HuH-7.5 (cell line): ENCODE measurements at regions not wholly inside any gene's neighbourhood (a gene's known extent, or its start where the extent isn't known, plus 50 kb on each side); places are given as distances from the start of the nearest gene placed in this dataset.
A peak's percentile ranks its signal among the peaks of the same experiment; 100 is the strongest.
"Not testable (repeated sequence)": the region's sequence is repeated elsewhere in the genome, so short reads cannot be mapped to it uniquely, and the experiment has no call there.

Experiments
- DNase-seq: peaks from one replicate; pipeline ENCODE4 v3.0.0; 2011; ENCODE audit warnings: low spot score

- DNase-seq: not testable (repeated sequence)
These were observed 52.3 kb upstream of the MAN1A2 start for GRCh38 chr1:117314951-117315350.

- no peak for DNase-seq
These were observed 53.7 kb upstream of the MAN1A2 start for GRCh38 chr1:117313555-117313954.

- DNase-seq: peak; percentile 15
These were observed 54.7 kb upstream of the MAN1A2 start for GRCh38 chr1:117312453-117313138.

GRCh38 chr1:117308311-117308916, 58.8 kb upstream of the MAN1A2 start:
- no peak for DNase-seq

- no peak for DNase-seq
These were observed 65.3 kb upstream of the MAN1A2 start for GRCh38 chr1:117301901-117302300.

- DNase-seq: not testable (repeated sequence)
These were observed 67.1 kb upstream of the MAN1A2 start for GRCh38 chr1:117300183-117300582.

- no peak for DNase-seq
These were observed 72.2 kb upstream of the MAN1A2 start for GRCh38 chr1:117295001-117295400.

GRCh38 chr1:117290890-117291289, 76.4 kb upstream of the MAN1A2 start:
- no peak for DNase-seq

- no peak for DNase-seq
These were observed 77.9 kb upstream of the MAN1A2 start for GRCh38 chr1:117289316-117289870.

GRCh38 chr1:117286562-117286961, 75.8 kb upstream of the VTCN1 start:
- DNase-seq: no peak

GRCh38 chr1:117286145-117286544, 75.4 kb upstream of the VTCN1 start:
- no peak for DNase-seq

- DNase-seq: peak; percentile 38
These were observed 73.9 kb upstream of the VTCN1 start for GRCh38 chr1:117284399-117285215.

GRCh38 chr1:117278531-117278930, 67.8 kb upstream of the VTCN1 start:
- DNase-seq: no peak

GRCh38 chr1:117275055-117275454, 64.3 kb upstream of the VTCN1 start:
- DNase-seq: no peak

GRCh38 chr1:117271959-117272358, 61.2 kb upstream of the VTCN1 start:
- DNase-seq: no peak

GRCh38 chr1:117271129-117271528, 60.4 kb upstream of the VTCN1 start:
- no peak for DNase-seq

GRCh38 chr1:117270679-117271078, 60.0 kb upstream of the VTCN1 start:
- no peak for DNase-seq

GRCh38 chr1:117268535-117269455, 58.1 kb upstream of the VTCN1 start:
- no peak for DNase-seq

- DNase-seq: no peak
These were observed 56.6 kb upstream of the VTCN1 start for GRCh38 chr1:117267232-117267774.

GRCh38 chr1:117262976-117263375, 52.2 kb upstream of the VTCN1 start:
- DNase-seq: no peak

GRCh38 chr1:117261424-117261785, 50.7 kb upstream of the VTCN1 start:
- no peak for DNase-seq
